H9 (cell line): ENCODE measurements at regions not wholly inside any gene's neighbourhood (a gene's known extent, or its start where the extent isn't known, plus 50 kb on each side); places are given as distances from the start of the nearest gene placed in this dataset.

Experiments used
- DNase-seq: peaks from one replicate; pipeline ENCODE4 v3.0.0-alpha.2; 2017
- H2AFZ ChIP-seq: one replicate; pipeline ENCODE4 v1.6.1; 2013; ENCODE audit warnings: mild to moderate bottlenecking, low read length, control low read depth, moderate library complexity
- H2AK5ac ChIP-seq: 2 replicates; pipeline ENCODE4 v1.6.1; 2013; ENCODE audit warnings: low read length, control low read depth, mixed read lengths; ENCODE audit not compliant: insufficient read length
- H2BK120ac ChIP-seq: one replicate; pipeline ENCODE4 v1.6.1; 2013; ENCODE audit warnings: low read depth, mild to moderate bottlenecking, low read length, control low read depth, inconsistent platforms; ENCODE audit not compliant: poor library complexity, severe bottlenecking
- H2BK12ac ChIP-seq: 2 replicates; pipeline ENCODE4 v1.6.1; 2013; ENCODE audit warnings: low read length, control low read depth, mixed read lengths, low read depth; ENCODE audit not compliant: insufficient read length
- H2BK15ac ChIP-seq: 2 replicates; pipeline ENCODE4 v1.6.1; 2013; ENCODE audit warnings: low read depth, low read length, control low read depth
- H2BK20ac ChIP-seq: one replicate; pipeline ENCODE4 v1.6.1; 2013; ENCODE audit warnings: low read depth, mild to moderate bottlenecking, low read length, control low read depth, inconsistent platforms; ENCODE audit not compliant: poor library complexity, severe bottlenecking
- H2BK5ac ChIP-seq: 2 replicates; pipeline ENCODE4 v1.6.1; 2013; ENCODE audit warnings: low read length, control low read depth, mixed read lengths; ENCODE audit not compliant: insufficient read length
- H3K14ac ChIP-seq: 2 replicates; pipeline ENCODE4 v1.6.1; 2013; ENCODE audit warnings: low read length, control low read depth; ENCODE audit not compliant: insufficient read depth
- H3K18ac ChIP-seq: 2 replicates; pipeline ENCODE4 v1.6.1; 2013; ENCODE audit warnings: low read depth, mild to moderate bottlenecking, mixed read lengths, low read length, control low read depth; ENCODE audit not compliant: insufficient read length
- H3K23ac ChIP-seq: 2 replicates; pipeline ENCODE4 v1.6.1; 2013; ENCODE audit warnings: low read length, control low read depth, mixed read lengths, low read depth; ENCODE audit not compliant: insufficient read length
- H3K23me2 ChIP-seq: 2 replicates; pipeline ENCODE4 v1.6.1; 2013; ENCODE audit warnings: low read depth, mild to moderate bottlenecking, mixed read lengths, low read length, control low read depth; ENCODE audit not compliant: insufficient read length, poor library complexity, severe bottlenecking
- H3K27ac ChIP-seq: 2 replicates; pipeline ENCODE4 v1.5.1; 2013; ENCODE audit warnings: low read length, control low read depth, mixed read lengths, low read depth; ENCODE audit not compliant: insufficient read length
- H3K27me3 ChIP-seq: 2 replicates; pipeline ENCODE4 v1.6.1; 2013; ENCODE audit warnings: low read length, control low read depth, inconsistent platforms; ENCODE audit not compliant: insufficient read depth
- H3K4ac ChIP-seq: 2 replicates; pipeline ENCODE4 v1.6.1; 2013; ENCODE audit warnings: low read depth, mild to moderate bottlenecking, control low read depth, inconsistent platforms, low read length, moderate library complexity
- H3K4me1 ChIP-seq: 2 replicates; pipeline ENCODE4 v1.6.1; 2013; ENCODE audit warnings: low read length, control low read depth, inconsistent platforms; ENCODE audit not compliant: insufficient read depth
- H3K4me2 ChIP-seq: 2 replicates; pipeline ENCODE4 v1.6.1; 2013; ENCODE audit warnings: low read length, control low read depth, mixed read lengths; ENCODE audit not compliant: insufficient read length, insufficient read depth
- H3K56ac ChIP-seq: 2 replicates; pipeline ENCODE4 v1.6.1; 2013; ENCODE audit warnings: low read depth, mild to moderate bottlenecking, mixed read lengths, low read length, control low read depth; ENCODE audit not compliant: insufficient read length
- H3K79me1 ChIP-seq: 2 replicates; pipeline ENCODE4 v1.6.1; 2013; ENCODE audit warnings: low read depth, mild to moderate bottlenecking, moderate library complexity, low read length, control low read depth, inconsistent platforms; ENCODE audit not compliant: insufficient read depth, poor library complexity, severe bottlenecking
- H3K79me2 ChIP-seq: 2 replicates; pipeline ENCODE4 v1.6.1; 2013; ENCODE audit warnings: low read length, control low read depth, inconsistent platforms; ENCODE audit not compliant: insufficient read depth
- H3K9ac ChIP-seq: 2 replicates; pipeline ENCODE4 v1.6.1; 2013; ENCODE audit warnings: low read length, control low read depth, mixed read lengths; ENCODE audit not compliant: insufficient read length; ENCODE audit errors: extremely low read depth
- H3K9me3 ChIP-seq: one replicate; pipeline ENCODE4 v1.6.1; 2013; ENCODE audit warnings: low read depth, low read length, inconsistent platforms; ENCODE audit not compliant: control insufficient read depth
- H3T11ph ChIP-seq: one replicate; pipeline ENCODE4 v1.6.1; 2013; ENCODE audit warnings: mild to moderate bottlenecking, low read length, control low read depth, inconsistent platforms
- H4K20me1 ChIP-seq: one replicate; pipeline ENCODE4 v1.6.1; 2013; ENCODE audit not compliant: control insufficient read depth, insufficient read length, insufficient read depth
- H4K5ac ChIP-seq: 2 replicates; pipeline ENCODE4 v1.6.1; 2013; ENCODE audit warnings: low read depth, mild to moderate bottlenecking, mixed read lengths, low read length, control low read depth; ENCODE audit not compliant: insufficient read length
- H4K8ac ChIP-seq: replicated peaks from 2 replicates; pipeline ENCODE4 v1.6.1; 2013; ENCODE audit warnings: low read length, control low read depth, mixed read lengths, low read depth; ENCODE audit not compliant: insufficient read length
- H4K91ac ChIP-seq: 2 replicates; pipeline ENCODE4 v1.6.1; 2013; ENCODE audit warnings: low read depth, mild to moderate bottlenecking, moderate library complexity, mixed read lengths, low read length, control low read depth; ENCODE audit not compliant: insufficient read length
- H3K27ac Mint-ChIP-seq, 3 experiments: 2 replicates in 2 of 3; 3 replicates in 1 of 3; pipeline ENCODE4 v1.8.0; 2020 to 2021; ENCODE audit warnings: mixed read lengths in 3 of 3, mild to moderate bottlenecking in 1 of 3, moderate library complexity in 1 of 3
- H3K27me3 Mint-ChIP-seq: 2 replicates; pipeline ENCODE4 v1.8.0; 2021; ENCODE audit warnings: low read depth, mild to moderate bottlenecking, moderate library complexity, mixed read lengths
- H3K36me3 Mint-ChIP-seq, 3 experiments: 2 replicates in 2 of 3; 3 replicates in 1 of 3; pipeline ENCODE4 v1.8.0; 2020 to 2021; ENCODE audit warnings: low read depth in 3 of 3, mixed read lengths in 3 of 3; ENCODE audit not compliant: insufficient read depth in 1 of 3
- H3K4me1 Mint-ChIP-seq, 2 experiments: 2 replicates each; pipeline ENCODE4 v1.8.0; 2020; ENCODE audit warnings: mixed read lengths in 2 of 2
- H3K4me3 Mint-ChIP-seq, 2 experiments: 2 replicates in 1 of 2; 3 replicates in 1 of 2; pipeline ENCODE4 v1.8.0; 2020 to 2021; ENCODE audit warnings: mild to moderate bottlenecking in 2 of 2, mixed read lengths in 2 of 2, moderate library complexity in 1 of 2
- H3K9me3 Mint-ChIP-seq, 2 experiments: 2 replicates in 1 of 2; 3 replicates in 1 of 2; pipeline ENCODE4 v1.8.0; 2020; ENCODE audit warnings: mild to moderate bottlenecking in 2 of 2, mixed read lengths in 2 of 2, moderate library complexity in 1 of 2
- CTCF ChIP-seq: fragments of 200-600 bp; sonication (generic); conservative IDR thresholded peaks from 3 replicates; pipeline ENCODE4 v1.8.0; 2021; ENCODE audit warnings: antibody characterized with exemption, mild to moderate bottlenecking
- WGBS: extraction: QIAGEN DNeasy Blood & Tissue Kit; methylation state at CpG from one replicate; pipeline ENCODE4 v1.1.7; 2013; ENCODE audit warnings: missing lambda C conversion rate, low lambda C conversion rate, mixed read lengths; ENCODE audit not compliant: insufficient read length; ENCODE audit errors: extremely low coverage; 5-methylcytosine and 5-hydroxymethylcytosine counted together

GRCh38 chr2:176534798-176535466 is 265.7 kb downstream of the MTX2 start:
- Histone ChIP-seq H3T11ph (no peak overlapping the region), H4K20me1 (no peaks in the 10 kb centered on the region), H4K91ac (no peak overlapping the region), H3K9ac (no peak overlapping the region), H2AK5ac (no peak overlapping the region), H2BK20ac (no peak overlapping the region), H3K4me2 (no peak overlapping the region), H3K23ac (no peak overlapping the region), H2BK15ac (no peak overlapping the region), H4K8ac (no peak overlapping the region), H3K4me1 (no peaks in the 10 kb centered on the region; the same call in 1 of the 2 replicates), H2BK12ac (no peak overlapping the region), H3K79me1 (no peaks in the 10 kb centered on the region), H3K18ac (no peak overlapping the region), H3K4ac (no peak overlapping the region), H3K27ac (no peak overlapping the region), H3K56ac (no peak overlapping the region), H2BK5ac (no peak overlapping the region), H2BK120ac (no peak overlapping the region), H3K79me2 (no peaks in the 10 kb centered on the region), H2AFZ (no peak overlapping the region), H4K5ac (no peak overlapping the region), H3K27me3 (no peaks in the 10 kb centered on the region; the same call in 1 of the 2 replicates), H3K23me2 (no peaks in the 10 kb centered on the region), H3K9me3 (no peaks in the 10 kb centered on the region), H3K14ac (no peak overlapping the region)
- H3K36me3 Mint-ChIP-seq = no peaks in the 10 kb centered on the region
- TF ChIP-seq CTCF = no peak
- DNase-seq = no peak
- no peak overlapping the region for H3K27ac Mint-ChIP-seq
- WGBS = no CpG with 5 or more reads among the region's 9 CpGs
- H3K27me3 Mint-ChIP-seq = peaks cover 37% of the 10 kb centered on the region
- no peaks in the 10 kb centered on the region for H3K9me3 Mint-ChIP-seq
- no peak overlapping the region for H3K4me3 Mint-ChIP-seq
- peaks cover 9 to 10% of the 10 kb centered on the region in 2 experiments; a peak in 3 of 4 replicates for H3K4me1 Mint-ChIP-seq
